Nucleus accumbens (tissue), 56 donors: ENCODE measurements at regions not wholly inside any gene's neighbourhood (a gene's known extent, or its start where the extent isn't known, plus 50 kb on each side); places are given as distances from the start of the nearest gene placed in this dataset.
"Not testable (repeated sequence)": the region's sequence is repeated elsewhere in the genome, so short reads cannot be mapped to it uniquely, and the experiment has no call there.

ENCODE experiments used
- DNase-seq, 56 donors: peaks; one replicate each; lab custom pipeline; 2025; lab: John Stamatoyannopoulos, UW

DNA sequence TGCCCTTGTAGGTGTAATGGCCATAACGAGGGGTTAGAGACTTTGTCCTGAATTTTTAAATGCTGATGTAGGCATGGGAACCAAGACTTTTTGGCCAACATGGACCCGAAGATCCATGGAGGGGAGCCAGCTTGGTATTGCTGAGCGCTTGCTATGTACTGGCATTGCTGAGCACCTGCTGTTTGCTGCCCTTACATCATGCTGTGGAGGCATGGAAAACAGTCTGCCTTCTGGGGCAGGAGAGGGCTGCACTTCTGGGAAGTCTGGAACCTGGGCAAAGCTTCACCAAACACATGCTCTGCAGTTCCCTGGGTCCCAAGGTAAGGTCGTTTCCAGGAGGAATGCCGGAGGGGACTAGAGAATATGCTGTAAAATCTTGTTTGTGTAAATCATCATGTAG is 86.3 kb upstream of the CNIH3 start:
- DNase-seq, result no peak

DNA sequence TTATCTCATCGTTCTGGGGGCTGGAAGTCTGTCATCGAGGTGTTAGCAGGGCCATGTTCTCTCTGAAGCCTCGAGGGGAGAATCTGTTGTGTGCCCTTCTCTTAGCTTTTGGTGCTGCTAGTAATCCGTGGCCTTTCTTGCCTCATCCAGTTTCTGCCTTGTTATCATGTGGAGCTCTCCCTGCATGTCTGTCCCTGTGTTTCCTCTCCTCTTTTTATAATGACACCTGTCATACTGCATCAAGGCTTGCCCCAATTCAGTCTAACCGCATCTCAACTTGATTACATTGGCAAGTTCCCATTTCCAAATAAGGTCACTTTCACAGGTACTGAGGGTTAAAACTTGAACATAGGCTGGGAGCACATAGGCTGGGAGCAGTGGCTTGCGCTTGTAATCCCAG is 82.6 kb upstream of the CNIH3 start:
- no peak for DNase-seq

DNA sequence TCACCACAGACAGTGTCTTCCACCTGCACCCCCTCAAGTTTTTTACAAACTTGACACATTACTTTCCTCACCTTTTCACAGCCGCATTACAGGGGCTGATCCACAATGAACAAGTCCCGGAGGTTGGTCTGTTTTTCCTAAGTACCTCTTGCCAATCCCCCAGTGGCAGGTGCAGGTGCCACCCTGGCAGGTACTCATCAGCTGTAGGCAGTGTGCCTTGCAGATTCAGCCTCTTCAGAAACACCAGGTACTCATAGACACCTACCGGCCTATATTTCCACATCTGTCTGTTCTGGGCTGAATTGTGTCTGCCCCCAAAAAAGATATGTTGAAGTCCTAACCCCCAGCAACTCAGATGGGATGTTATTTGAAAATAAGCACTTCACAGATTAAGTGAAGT is 81.4 kb upstream of the CNIH3 start:
- no peak for DNase-seq

DNA sequence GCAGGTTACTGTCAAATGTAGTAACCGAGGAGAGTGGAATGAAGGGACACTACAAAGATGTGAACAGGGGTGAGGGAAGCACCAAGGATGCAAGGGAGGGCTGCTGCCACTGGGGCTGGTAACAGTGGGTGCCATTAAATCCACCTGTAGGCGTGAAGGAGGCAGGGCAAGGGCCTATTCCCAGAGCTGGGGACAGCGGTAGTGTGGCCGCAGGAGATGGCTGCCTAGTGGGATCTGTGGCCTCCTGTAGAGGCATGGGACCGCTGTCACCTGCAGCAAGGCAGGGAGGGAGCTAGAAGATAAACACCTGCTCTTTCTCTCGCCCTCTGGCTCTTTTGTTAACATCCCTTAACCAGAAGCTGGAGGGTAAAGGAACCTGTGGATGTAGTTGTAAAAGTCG is 80.5 kb upstream of the CNIH3 start:
- no peak for DNase-seq

DNA sequence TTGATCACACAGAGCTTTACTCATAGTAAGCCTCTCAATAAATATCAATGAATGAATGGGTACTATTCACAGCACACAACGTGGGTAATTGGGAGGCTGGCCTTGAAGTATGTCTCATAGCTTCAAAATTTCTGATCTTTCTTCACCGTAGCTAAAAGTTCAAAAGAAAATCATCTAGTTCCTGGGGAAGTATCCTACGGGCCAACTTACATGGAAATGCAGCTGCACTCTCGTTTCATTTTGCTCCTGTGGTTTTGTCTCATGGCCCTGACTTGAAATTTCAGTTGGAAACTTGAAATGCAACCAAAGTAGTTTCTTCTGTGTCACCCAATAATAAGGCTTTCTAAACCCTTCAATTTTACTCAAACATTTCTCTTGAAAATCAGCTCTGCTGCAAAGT is 76.1 kb upstream of the CNIH3 start:
- no peak for DNase-seq

DNA sequence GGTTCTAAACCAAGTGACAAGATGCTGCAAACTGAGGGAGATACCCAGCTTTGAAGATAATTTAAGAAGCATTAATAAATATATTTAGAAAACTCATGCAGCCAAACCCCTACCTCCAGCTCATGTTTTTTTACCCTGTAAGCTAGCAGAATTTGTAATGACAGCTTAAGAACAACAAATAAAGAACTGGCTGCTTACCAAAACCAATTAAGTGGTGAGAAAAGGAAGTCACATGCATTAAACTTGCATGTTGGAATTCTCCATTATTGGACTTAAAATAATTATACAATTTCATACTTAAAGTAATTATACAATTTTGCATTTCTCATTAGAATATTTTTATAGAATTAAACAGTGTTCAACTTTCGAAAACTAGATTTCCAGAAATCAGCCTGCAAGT is 75.6 kb upstream of the CNIH3 start:
- DNase-seq, result no peak

DNA sequence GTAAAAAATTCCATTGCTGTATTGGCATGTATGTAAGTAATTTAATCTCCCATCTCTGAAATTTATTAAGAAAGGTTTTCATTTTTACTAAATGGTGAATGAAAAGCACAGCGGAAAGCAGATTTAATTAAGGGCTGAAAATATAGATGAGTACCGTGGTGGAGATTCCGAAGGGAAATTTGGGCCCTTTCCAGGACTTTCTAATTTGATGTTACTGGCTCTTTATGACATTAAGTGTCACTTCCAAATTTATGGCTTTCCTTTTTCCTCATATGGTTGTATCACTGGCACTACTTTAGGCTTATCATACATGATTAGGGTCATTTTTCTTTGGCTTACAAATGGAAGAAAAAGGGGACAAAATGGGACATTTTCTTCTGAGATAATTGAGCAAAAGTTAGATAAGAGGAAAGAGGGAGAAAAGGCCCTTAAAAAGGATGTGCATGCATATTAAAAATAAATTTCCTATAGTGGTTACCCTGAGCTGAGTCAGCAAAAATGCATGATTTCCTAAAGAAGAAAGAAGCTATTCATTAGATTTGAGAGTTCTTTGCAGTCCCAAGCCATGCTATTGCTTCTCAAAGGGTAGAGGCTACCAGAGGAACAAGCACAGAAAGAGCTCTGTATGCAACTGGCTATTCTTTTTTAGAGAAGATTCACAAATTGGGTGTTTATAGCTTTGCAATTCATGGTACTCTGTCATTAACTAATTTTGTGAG is 74.9 kb upstream of the CNIH3 start:
- DNase-seq, result no peak

DNA sequence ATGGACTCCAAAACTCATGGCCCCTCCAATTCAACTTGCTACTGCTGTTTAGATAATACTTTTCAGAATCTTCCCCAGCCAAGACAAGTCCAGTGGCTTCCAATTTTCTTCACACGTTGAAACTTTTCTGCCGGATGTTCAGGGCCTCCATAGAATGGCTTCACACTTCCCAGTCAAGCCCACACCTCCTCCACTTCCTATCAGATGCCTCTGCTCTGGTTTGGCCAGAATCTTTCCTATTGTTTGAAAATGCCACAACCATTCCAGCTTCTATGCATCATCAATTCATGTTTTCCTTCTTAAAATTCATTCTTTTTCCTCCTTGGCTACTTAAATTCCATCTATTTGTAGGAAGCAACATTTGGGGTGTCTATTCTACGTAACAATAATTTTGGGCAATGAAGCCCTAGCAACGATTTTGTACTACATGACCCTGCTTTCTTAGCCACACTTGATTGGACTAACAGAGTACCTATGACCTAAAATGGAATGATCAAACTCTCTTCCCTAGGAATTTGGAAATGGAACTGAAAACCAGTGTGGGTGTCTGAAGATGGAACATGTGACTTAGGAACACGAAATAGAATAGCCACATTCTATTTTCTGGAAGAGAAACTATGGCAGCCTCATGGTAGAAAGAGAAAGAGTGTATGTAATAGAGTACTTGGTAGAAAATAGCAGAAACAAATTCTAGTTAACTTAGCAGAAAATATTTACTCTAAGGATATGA is 74.1 kb upstream of the CNIH3 start:
- no peak for DNase-seq

DNA sequence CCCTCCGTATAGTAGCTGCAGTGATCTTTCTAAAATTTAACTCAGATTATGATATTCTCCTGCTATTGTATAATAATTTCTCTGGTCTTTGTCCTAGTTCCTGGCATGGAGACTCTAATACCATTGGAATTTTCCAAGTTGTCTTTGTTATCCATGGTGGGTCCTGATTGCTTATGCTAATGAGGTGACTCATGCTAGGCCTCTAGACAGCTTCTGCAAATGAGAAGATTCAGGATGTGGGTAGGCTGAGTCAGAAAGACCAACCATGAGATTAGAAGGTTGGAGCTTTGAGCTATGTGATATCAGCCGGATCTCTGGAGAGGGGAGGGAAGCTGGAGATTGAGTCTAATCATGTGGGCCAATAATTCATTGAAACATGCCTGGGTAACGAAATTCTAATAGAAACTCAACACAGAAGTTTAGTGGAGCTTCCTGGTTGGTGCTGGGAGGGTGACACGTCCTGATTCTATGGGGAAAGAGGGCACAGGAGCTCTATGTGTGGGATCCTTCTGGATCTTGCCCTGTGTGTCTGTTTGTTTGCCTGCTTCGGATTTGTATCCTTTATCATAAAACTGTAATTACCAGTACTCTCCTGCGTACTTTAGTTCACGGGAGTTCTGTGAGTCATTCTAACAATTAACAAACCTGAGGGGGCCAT is 73.2 kb upstream of the CNIH3 start:
- DNase-seq, result no peak

DNA sequence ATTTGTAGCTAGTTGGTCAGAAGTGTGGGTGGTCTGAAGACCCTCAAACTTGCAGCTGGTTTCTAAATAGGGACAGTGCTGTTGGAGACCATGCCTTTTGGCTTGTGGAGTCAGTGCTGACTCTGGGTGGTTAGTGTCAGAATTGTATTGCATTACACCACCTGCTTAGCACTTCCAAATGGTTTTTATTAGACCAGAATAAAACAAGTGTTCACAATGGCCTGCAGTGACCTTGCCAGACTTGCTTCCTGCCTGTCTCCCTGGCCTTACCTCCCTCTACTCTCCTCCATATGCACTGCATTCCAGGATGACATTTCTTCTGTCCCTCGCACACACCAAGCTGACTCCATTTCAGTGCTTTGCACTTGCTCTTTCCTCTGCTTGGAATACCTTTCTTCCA is 72.7 kb upstream of the CNIH3 start:
- DNase-seq, result no peak

DNA sequence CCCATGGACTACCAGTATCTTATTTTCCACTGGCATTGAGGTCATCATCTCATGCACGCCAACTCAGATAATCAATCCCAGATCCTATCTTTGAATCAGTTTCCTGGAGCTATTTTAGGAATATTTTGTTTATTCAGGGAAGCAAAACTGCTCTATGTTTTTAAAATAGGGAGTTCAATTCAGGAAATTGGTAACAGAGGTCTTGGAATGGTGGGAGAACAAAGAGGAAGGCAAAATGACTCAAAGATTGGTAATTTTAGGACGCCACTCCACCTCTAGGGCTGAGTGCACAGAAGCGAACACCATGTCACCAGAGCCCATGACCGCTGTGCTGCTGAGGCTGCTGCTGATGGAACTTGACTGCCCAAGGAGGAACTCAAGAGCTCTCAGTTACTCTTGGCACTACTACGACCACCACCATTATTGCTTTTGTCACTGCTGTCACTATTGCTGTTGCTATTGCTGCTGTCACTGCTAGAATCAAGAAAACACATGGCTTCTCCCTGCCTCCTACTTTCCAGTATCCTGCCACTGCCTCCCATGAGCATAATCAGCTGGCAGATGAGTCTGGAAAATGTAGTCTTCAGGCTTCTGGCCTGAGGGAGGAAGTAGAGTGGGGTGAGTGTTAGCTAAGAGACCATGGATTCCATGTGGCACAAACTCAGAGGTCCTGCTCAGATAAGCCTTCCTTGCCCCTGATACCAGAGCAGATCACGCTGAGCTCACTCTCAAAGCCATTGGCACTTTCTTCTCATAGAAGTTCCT is 71.6 kb upstream of the CNIH3 start:
- no peak for DNase-seq

DNA sequence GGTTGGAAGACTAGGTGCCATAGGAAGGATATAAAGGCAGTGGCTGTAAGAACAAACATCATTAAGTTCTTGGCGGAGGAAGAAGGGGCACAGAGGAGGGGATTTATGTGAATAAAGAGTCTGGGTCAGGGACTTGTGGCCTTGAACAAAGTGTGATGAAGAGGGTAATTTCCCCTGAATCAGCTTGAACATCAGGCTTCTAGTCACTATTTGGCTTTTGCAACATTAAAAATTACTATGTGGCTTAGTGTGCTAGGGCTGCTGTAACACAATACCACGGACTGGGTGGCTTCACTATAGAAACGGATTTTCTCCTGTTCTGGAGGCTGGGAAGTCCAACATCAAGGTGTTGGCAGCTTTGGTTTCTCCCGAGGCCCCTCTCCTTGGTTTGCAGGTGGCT is 70.5 kb upstream of the CNIH3 start:
- DNase-seq, result no peak

DNA sequence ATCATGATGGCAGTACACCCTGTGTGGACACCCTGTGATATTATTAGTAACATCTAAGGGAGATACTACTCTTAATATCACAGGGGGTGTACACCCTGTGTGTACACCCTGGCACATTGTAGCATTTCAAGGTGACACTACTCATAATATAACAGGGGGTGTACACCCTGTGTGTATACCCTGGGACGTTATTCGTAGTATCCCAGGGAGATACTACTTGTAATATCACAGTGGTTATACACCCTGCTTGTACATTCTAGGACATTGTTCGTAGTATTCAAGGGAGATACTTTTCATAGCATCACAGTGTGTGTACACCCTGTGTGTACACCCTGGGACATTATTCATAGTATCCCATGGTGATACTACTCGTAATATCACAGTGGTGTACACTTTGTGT is 67.4 kb upstream of the CNIH3 start:
- no peak for DNase-seq

DNA sequence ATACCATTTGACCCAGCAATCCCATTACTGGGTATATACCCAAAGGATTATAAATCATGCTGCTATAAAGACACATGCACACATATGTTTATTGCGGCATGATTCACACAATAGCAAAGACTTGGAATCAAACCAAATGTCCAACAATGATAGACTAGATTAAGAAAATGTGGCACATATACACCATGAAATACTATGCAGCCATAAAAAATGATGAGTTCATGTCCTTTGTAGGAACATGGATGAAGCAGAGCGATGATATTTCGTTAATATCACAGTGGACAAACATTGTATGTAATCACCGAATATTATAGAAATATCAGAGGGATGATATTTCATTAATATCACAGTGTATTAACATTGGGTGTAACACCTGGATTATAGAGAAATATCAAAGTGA is 64.9 kb upstream of the CNIH3 start:
- not testable (repeated sequence) for DNase-seq

DNA sequence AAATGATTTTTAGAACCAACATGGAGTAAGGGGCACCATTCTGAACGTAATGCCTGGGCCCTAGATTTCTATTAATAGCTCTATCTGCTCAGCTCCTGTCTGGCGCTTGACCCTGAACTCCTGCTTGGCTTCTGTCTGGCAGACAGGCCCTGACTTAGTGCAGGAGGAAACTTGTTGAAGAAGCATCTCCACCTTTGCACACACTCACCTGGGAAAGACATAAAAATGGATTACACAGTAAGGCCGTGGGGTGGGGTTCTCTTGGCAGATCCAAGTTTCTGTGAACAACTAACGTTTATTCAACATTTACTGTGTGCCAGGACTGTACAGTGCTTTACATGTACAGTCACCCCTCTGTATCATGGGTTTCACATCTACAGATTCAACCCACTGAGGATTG is 62.1 kb upstream of the CNIH3 start:
- DNase-seq, result no peak

DNA sequence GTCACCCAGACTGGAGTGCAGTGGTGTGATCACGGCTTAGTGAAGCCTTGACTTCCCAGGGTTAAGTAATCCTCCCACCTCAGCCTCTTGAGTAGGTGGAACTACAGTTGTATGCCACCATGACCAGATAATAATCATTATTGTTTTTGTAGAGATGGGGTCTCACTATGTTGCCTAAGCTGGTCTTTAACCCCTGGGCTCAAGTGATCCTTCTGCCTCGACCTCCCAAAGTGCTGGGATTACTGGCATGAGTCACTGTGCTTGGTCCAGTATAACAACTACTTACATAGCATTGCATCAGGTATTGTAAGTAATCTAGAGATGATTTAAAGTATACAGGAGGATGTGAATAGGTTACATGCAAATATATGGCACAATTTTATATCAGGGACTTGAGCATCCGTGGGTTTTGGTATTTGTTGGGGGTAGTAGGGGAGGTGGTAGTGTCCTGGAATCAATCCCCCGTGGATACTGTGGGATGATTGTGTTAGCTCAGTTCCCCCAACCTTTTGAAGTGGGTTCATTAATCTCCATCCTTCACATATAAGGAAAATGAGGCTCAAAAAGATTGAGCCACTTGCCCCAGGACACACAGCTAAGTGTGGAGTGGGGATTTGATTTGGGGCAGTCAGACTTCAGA is 61.4 kb upstream of the CNIH3 start:
- no peak for DNase-seq

DNA sequence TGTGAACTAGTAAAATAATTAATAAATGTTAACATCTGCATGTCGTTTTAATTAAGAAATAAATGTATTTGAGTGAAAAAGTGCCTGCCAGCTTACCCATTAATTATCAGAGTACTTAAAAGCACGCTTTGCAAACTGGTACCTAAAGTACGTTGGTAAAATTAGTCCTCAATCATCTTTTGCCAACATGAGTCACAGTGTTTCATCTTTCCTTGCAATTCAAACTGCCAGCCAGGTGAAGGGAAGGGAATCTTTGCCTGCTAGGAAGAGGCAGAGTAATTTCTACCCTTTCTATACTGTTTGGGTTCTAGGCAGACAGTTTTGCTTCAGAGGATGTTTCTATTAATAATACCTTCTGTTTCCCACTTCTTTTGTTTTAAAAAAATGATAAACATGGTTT is 57.2 kb upstream of the CNIH3 start:
- DNase-seq, result peak in 3 of 56 donors; percentile 0 to 4 (median 3)

DNA sequence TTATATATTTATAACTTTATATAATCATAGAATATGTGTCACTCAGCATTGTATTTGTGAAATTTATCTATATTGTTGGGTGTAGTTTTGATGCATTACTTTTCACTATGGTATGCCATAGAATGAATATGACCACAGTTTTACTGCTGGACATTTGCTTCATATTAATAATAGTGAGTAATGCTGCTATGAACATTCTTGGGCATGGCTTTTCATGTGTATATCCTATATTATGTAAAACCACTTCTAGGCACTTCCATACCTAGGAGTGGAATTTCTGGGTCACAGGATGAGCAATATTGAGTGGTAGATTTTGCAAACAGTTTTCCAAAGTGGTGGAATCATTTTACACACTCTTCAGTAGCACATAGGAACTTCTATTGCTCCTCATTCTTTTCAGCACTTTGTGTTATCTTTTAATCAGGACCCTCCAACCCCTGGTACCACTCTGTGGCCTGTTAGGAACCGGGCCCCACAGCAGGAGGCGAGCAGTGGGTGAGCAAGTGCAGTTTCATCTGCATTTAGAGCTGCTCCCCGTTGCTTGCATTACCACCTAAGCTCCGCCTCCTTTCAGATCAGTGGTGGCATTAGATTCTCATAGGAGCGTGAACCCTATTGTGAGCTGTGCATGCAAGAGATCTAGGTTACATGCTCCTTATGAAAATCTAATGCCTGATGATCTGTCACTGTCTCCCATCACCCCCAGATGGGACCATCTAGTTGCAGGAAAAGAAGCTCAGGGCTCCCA is 56.0 kb upstream of the CNIH3 start:
- no peak for DNase-seq

DNA sequence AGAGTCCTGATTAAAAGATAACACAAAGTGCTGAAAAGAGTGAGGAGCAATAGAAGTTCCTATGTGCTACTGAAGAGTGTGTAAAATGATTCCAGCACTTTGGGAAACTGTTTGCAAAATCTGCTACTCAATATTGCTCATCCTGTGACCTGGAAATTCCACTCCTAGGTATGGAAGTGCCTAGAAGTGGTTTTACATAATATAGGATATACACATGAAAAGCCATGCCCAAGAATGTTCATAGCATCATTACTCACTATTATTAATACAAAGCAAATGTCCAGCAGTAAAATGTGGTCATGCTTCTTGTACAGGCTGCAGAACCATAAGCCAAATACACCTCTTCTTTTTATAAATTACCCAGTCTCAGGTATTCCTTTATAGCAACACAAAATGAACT is 53.2 kb upstream of the CNIH3 start:
- not testable (repeated sequence) for DNase-seq

DNA sequence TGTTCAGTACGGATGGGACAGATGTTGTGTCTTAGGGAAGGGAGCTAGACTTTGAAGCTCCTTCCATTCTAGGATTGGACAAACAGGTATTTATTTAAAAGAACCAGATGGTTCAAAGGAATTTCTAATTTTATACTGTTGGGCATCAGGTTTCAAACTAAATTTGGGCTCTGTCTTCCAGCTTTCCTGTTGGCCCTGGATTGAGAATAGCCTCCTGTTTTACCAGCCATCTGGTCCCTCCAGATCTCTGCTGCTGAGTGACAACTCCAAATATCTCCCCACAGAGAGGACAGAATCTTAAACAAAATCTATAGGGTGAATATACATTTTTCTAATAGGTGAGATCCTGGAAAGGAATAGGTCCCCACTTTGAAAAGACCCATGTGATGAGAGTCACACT is 52.5 kb upstream of the CNIH3 start:
- no peak for DNase-seq
